Forelimb muscle (tissue), 1 donor: ENCODE measurements at regions not wholly inside any gene's neighbourhood (a gene's known extent, or its start where the extent isn't known, plus 50 kb on each side); places are given as distances from the start of the nearest gene placed in this dataset.
A peak's percentile ranks its signal among the peaks of the same experiment; 100 is the strongest.

Experiments
- DNase-seq: peaks from one replicate; pipeline ENCODE4 v3.0.0-alpha.2; 2013; ENCODE audit warnings: low read depth

- no peak for DNase-seq
These were observed 58.1 kb downstream of the KLF4 start for GRCh38 chr9:107431461-107431860.

GRCh38 chr9:107430071-107430470 lies 59.5 kb downstream of the KLF4 start:
- no peak for DNase-seq

- DNase-seq: no peak
These were observed 63.4 kb downstream of the KLF4 start for GRCh38 chr9:107426126-107426525.

GRCh38 chr9:107425101-107426025 lies 64.2 kb downstream of the KLF4 start:
- DNase-seq: peak; percentile 58

GRCh38 chr9:107423540-107423939 lies 66.0 kb downstream of the KLF4 start:
- no peak for DNase-seq

- no peak for DNase-seq
These were observed 67.1 kb downstream of the KLF4 start for GRCh38 chr9:107422189-107423185.

GRCh38 chr9:107410420-107410819 lies 79.1 kb downstream of the KLF4 start:
- DNase-seq: no peak

GRCh38 chr9:107409581-107410389 lies 79.8 kb downstream of the KLF4 start:
- DNase-seq: no peak

- no peak for DNase-seq
These were observed 81.9 kb downstream of the KLF4 start for GRCh38 chr9:107407675-107408074.

- no peak for DNase-seq
These were observed 84.1 kb downstream of the KLF4 start for GRCh38 chr9:107405511-107405910.

- DNase-seq: no peak
These were observed 84.8 kb downstream of the KLF4 start for GRCh38 chr9:107404736-107405135.

- no peak for DNase-seq
These were observed 85.4 kb downstream of the KLF4 start for GRCh38 chr9:107404161-107404560.

GRCh38 chr9:107397076-107398044 lies 92.2 kb downstream of the KLF4 start:
- DNase-seq: no peak

- peak; percentile 56 for DNase-seq
These were observed 95.3 kb downstream of the KLF4 start for GRCh38 chr9:107394264-107394663.

GRCh38 chr9:107390778-107391177 lies 98.8 kb downstream of the KLF4 start:
- DNase-seq: peak; percentile 48

GRCh38 chr9:107390279-107390678 lies 99.3 kb downstream of the KLF4 start:
- no peak for DNase-seq

GRCh38 chr9:107389617-107390071 lies 99.9 kb downstream of the KLF4 start:
- DNase-seq: no peak

GRCh38 chr9:107388890-107389289 lies 100.7 kb downstream of the KLF4 start:
- no peak for DNase-seq

- peak; percentile 66 for DNase-seq
These were observed 102.2 kb downstream of the KLF4 start for GRCh38 chr9:107387409-107387808.

GRCh38 chr9:107386396-107386795 lies 103.2 kb downstream of the KLF4 start:
- DNase-seq: no peak
